Peyer's patch (tissue), 4 donors: ENCODE measurements at regions not wholly inside any gene's neighbourhood (a gene's known extent, or its start where the extent isn't known, plus 50 kb on each side); places are given as distances from the start of the nearest gene placed in this dataset.

Source experiments
- DNase-seq, 3 donors: peaks; one replicate each; pipeline ENCODE4 v3.0.0-alpha.2; 2017 to 2019
- H3K27ac ChIP-seq, 4 donors: fragments of 200-600 bp; sonication (generic); one replicate each; pipeline ENCODE4 v1.5.1; 2016 to 2019
- H3K27me3 ChIP-seq, 2 donors: fragments of 200-600 bp; sonication (generic); one replicate each; pipeline ENCODE4 v1.5.1; 2019
- H3K36me3 ChIP-seq, 3 donors: fragments of 200-600 bp; sonication (generic); one replicate each; pipeline ENCODE4 v1.5.1; 2016 to 2019
- H3K4me1 ChIP-seq, 4 donors: fragments of 200-600 bp; sonication (generic); one replicate each; pipeline ENCODE4 v1.5.1; 2016 to 2019
- H3K4me3 ChIP-seq, 4 donors: fragments of 200-600 bp; sonication (generic); 1 replicate in 3 of 4; 2 replicates in 1 of 4; pipeline ENCODE4 v1.5.1; 2016 to 2019; ENCODE audit warnings: mild to moderate bottlenecking in 1 of 4
- H3K9me3 ChIP-seq, 4 donors: fragments of 200-600 bp; sonication (generic); one replicate each; pipeline ENCODE4 v1.5.1; 2016 to 2019; ENCODE audit warnings: mild to moderate bottlenecking in 1 of 4
- POLR2A ChIP-seq, 2 donors: fragments of 450-650 bp; IDR thresholded peaks; one replicate each; pipeline ENCODE4 v1.5.1; 2017; ENCODE audit warnings: antibody characterized with exemption in 2 of 2, mild to moderate bottlenecking in 2 of 2, moderate library complexity in 2 of 2
- TF ChIP-seq, protein P1 (sequence below), 6 experiments: fragments of 450-650 bp in 4 of 6; fragments of 200-600 bp in 2 of 6; sonication (generic) in 1 of 6; IDR thresholded peaks; one replicate each; pipeline ENCODE4 v1.5.1; 2017 to 2019; ENCODE audit warnings: antibody characterized with exemption in 6 of 6, mild to moderate bottlenecking in 3 of 6, moderate library complexity in 1 of 6

- Histone ChIP-seq H3K27me3 (no peaks in the 10 kb centered on the region), H3K4me1 (no peaks in the 10 kb centered on the region), H3K4me3 (no peak overlapping the region), H3K9me3 (no peaks in the 10 kb centered on the region), H3K36me3 (no peaks in the 10 kb centered on the region), H3K27ac (no peak overlapping the region)
- DNase-seq: no peak
- TF ChIP-seq POLR2A (IDR thresholded peaks at IDR 0.05): no peak
- TF ChIP-seq, protein P1, sequence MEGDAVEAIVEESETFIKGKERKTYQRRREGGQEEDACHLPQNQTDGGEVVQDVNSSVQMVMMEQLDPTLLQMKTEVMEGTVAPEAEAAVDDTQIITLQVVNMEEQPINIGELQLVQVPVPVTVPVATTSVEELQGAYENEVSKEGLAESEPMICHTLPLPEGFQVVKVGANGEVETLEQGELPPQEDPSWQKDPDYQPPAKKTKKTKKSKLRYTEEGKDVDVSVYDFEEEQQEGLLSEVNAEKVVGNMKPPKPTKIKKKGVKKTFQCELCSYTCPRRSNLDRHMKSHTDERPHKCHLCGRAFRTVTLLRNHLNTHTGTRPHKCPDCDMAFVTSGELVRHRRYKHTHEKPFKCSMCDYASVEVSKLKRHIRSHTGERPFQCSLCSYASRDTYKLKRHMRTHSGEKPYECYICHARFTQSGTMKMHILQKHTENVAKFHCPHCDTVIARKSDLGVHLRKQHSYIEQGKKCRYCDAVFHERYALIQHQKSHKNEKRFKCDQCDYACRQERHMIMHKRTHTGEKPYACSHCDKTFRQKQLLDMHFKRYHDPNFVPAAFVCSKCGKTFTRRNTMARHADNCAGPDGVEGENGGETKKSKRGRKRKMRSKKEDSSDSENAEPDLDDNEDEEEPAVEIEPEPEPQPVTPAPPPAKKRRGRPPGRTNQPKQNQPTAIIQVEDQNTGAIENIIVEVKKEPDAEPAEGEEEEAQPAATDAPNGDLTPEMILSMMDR (IDR thresholded peaks at IDR 0.05): no peak
These were observed 61.4 kb upstream of the ABCB5 start for GRCh38 chr7:20554072-20554471.

- no peak for DNase-seq
- H3K27ac ChIP-seq: no peak overlapping the region
- TF ChIP-seq, protein P1 (IDR thresholded peaks at IDR 0.05): no peak
- TF ChIP-seq POLR2A (IDR thresholded peaks at IDR 0.05): no peak
- H3K4me3 ChIP-seq: no peak overlapping the region
- no peaks in the 10 kb centered on the region for H3K36me3 ChIP-seq
- no peaks in the 10 kb centered on the region for H3K27me3 ChIP-seq
- no peaks in the 10 kb centered on the region for H3K4me1 ChIP-seq
- H3K9me3 ChIP-seq: no peaks in the 10 kb centered on the region
These were observed 59.4 kb upstream of the ABCB5 start for GRCh38 chr7:20556091-20556490.

GRCh38 chr7:20557116-20557515, 58.4 kb upstream of the ABCB5 start:
- Histone ChIP-seq H3K27me3 (no peaks in the 10 kb centered on the region), H3K4me1 (no peaks in the 10 kb centered on the region), H3K36me3 (no peaks in the 10 kb centered on the region), H3K4me3 (no peak overlapping the region), H3K27ac (no peak overlapping the region), H3K9me3 (no peaks in the 10 kb centered on the region)
- DNase-seq: no peak
- TF ChIP-seq, protein P1 (IDR thresholded peaks at IDR 0.05): no peak
- no peak for TF ChIP-seq POLR2A (IDR thresholded peaks at IDR 0.05)

DNA sequence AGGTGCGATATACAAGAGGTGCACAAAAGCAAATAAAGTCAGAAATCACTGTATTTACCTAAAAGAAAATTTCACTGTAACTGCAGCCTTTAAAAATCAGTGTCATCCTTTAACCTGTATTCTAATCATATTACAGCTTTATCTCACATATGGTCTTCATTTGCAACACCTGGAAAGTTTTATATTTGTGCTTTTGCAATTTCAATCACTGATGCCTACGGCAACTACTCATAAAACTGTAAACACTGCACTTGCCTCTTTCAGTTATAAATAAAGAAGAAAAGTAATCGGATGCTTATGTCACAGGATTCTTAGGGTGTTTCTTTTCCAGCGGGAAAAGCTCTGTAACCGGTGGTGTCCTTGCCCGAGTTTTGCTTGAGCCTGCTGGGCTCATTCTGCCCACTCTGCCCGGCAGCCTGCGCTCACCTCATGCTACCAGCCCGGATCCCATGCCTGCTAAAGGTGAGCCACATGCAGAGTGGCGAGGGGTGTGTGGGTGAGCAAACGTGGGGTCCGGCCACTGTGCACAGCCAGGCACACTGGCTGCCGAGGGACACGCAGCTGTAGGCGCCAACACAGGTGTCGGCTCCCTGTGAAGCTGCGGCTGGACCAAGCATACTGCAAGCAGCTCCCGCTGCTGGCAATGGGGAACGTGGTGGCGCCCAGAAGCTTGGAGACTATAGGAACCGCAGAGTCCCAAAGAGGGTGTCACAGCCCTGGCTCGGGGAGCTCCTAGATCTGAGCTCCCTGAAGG, 56.3 kb upstream of the ABCB5 start:
- H3K27me3 ChIP-seq: no peaks in the 10 kb centered on the region
- no peak overlapping the region for H3K27ac ChIP-seq
- no peak for DNase-seq
- TF ChIP-seq, protein P1 (IDR thresholded peaks at IDR 0.05): no peak
- TF ChIP-seq POLR2A (IDR thresholded peaks at IDR 0.05): no peak
- H3K36me3 ChIP-seq: no peaks in the 10 kb centered on the region
- H3K9me3 ChIP-seq: no peaks in the 10 kb centered on the region
- no peaks in the 10 kb centered on the region for H3K4me1 ChIP-seq
- no peak overlapping the region for H3K4me3 ChIP-seq

GRCh38 chr7:20559883-20560282, 55.6 kb upstream of the ABCB5 start:
- H3K27me3 ChIP-seq: no peaks in the 10 kb centered on the region
- TF ChIP-seq, protein P1 (IDR thresholded peaks at IDR 0.05): no peak
- TF ChIP-seq POLR2A (IDR thresholded peaks at IDR 0.05): no peak
- no peak overlapping the region for H3K4me3 ChIP-seq
- no peak overlapping the region for H3K27ac ChIP-seq
- no peak for DNase-seq
- no peaks in the 10 kb centered on the region for H3K36me3 ChIP-seq
- H3K9me3 ChIP-seq: no peaks in the 10 kb centered on the region
- H3K4me1 ChIP-seq: no peaks in the 10 kb centered on the region
